Stimulated activated naive CD8-positive, alpha-beta T cell treated with anti-CD3 and anti-CD28 coated beads, Interleukin-15, amount 100 ng/mL, for 72 hours (primary cell): ENCODE measurements at regions not wholly inside any gene's neighbourhood (a gene's known extent, or its start where the extent isn't known, plus 50 kb on each side); places are given as distances from the start of the nearest gene placed in this dataset.

ENCODE experiments used
- ATAC-seq: fragments of 150-1000 bp; cut with Tn5 transposase; 2 replicates; pipeline ENCODE4 v1.10.0; 2021; ENCODE audit warnings: mild to moderate bottlenecking, moderate library complexity
- DNase-seq, 2 donors: peaks; one replicate each; pipeline ENCODE4 v3.0.0; 2021 to 2022
- H3K27ac Mint-ChIP-seq, 2 donors: one replicate each; pipeline ENCODE4 v1.8.0; 2022; ENCODE audit warnings: mild to moderate bottlenecking in 2 of 2, mixed read lengths in 2 of 2, moderate library complexity in 2 of 2
- H3K27me3 Mint-ChIP-seq: one replicate; pipeline ENCODE4 v1.8.0; 2022; ENCODE audit warnings: mixed read lengths
- H3K4me1 Mint-ChIP-seq: one replicate; pipeline ENCODE4 v1.8.0; 2022; ENCODE audit warnings: mild to moderate bottlenecking, mixed read lengths
- H3K4me3 Mint-ChIP-seq, 2 donors: one replicate each; pipeline ENCODE4 v1.8.0; 2022; ENCODE audit warnings: mild to moderate bottlenecking in 2 of 2, mixed read lengths in 2 of 2, moderate library complexity in 1 of 2
- H3K9me3 Mint-ChIP-seq, 2 donors: one replicate each; pipeline ENCODE4 v1.8.0; 2022; ENCODE audit warnings: mixed read lengths in 2 of 2

DNA sequence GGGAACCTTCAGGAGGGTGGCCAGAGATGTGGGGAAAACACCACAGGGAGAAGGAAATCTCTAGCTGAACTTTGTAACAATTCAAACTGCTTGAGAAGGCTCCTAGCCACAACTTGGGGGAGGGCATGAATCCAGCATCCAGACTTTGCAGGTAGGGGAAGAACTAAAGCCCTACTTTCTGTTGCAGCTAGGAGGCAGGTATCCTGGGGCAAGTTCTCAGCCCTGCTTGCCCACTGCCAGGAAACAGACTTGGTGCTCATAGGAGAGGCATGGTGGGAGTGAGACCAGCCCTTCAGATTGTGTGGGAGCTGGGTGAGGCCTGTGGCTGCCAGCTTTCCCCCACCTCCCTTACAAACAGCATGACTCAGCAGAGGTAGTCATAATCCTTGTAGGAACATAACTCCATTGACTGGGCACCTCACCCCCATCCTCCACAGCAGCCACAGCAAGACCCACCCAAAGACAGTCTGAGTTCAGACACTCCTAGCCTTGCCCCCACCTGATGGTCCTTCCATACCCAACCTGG lies 209.5 kb upstream of the CPEB2 start:
- Mint-ChIP-seq H3K27me3 (peaks cover 53% of the 10 kb centered on the region), H3K4me3 (no peak overlapping the region), H3K9me3 (peaks cover 49 to 65% of the 10 kb centered on the region in 2 donors), H3K27ac (no peak overlapping the region), H3K4me1 (peaks cover 24% of the 10 kb centered on the region)
- ATAC-seq (no peak), DNase-seq (no peak)

DNA sequence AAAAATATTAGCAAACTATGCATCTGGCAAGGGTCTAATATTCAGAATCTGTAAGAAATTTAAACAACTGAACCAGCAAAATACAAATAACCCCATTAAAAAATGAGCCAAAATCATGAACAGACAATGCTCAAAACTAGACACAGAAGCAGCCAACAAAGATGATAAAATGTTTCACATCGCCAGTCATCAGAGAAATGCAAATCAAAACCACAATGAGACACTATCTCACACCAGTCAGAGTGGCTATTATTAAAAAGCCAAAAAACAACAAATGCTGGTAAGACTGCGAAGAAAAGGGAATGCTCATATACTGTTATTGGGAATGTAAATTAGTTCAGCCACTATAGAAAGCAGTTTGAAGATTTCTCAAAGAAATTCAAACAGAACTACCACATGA lies 201.3 kb upstream of the CPEB2 start:
- peaks cover 25% of the 10 kb centered on the region for H3K27me3 Mint-ChIP-seq
- H3K4me3 Mint-ChIP-seq, result no peak overlapping the region
- H3K27ac Mint-ChIP-seq, result no peak overlapping the region
- DNase-seq (no peak), ATAC-seq (no peak)
- H3K9me3 Mint-ChIP-seq, result peaks cover 22 to 25% of the 10 kb centered on the region in 2 donors
- no peaks in the 10 kb centered on the region for H3K4me1 Mint-ChIP-seq

DNA sequence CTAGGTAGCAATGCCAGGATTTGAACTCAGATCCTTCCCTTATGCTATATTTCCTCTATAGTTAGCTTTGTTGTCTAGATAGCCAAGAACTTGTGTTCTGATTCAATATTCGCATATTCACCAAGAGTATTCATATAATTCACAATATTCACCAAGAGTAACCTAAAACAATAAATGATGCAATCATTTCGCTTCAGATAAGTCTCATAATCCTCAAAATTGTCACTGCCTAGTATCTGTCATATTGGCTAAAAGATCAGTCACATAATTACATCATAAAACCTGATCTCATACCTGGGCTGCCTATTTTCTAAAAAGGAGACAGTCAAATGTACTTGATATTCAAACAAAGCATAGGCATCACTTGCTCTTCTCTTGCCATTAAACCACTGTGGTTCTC lies 199.7 kb upstream of the CPEB2 start:
- DNase-seq, result no peak
- Mint-ChIP-seq H3K9me3 (peaks cover 13 to 17% of the 10 kb centered on the region in 2 donors), H3K4me1 (no peaks in the 10 kb centered on the region), H3K4me3 (no peak overlapping the region), H3K27me3 (peaks cover 19% of the 10 kb centered on the region), H3K27ac (peak overlapping the region in 1 of 2 donors; percentile 82)
- ATAC-seq, result no peak

DNA sequence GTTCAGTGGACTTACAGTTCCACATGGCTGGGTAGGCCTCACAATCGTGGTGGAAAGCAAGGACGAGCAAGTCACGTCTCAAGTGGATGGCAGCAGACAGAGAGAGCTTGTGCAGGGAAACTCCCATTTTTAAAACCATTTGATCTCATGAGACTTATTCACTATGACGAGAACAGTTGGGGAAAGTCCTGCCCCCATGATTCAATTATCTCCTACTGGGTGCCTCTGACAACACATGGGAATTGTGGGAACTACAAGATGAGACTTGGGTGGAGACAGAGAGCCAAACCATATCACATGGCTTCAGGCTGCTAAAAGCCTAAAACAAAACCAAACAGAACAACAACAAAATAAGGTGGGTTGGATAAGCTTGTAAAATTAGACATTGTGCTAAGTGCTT lies 194.4 kb upstream of the CPEB2 start:
- Mint-ChIP-seq H3K27me3 (peaks cover 33% of the 10 kb centered on the region), H3K4me1 (no peaks in the 10 kb centered on the region), H3K9me3 (peaks cover 3 to 6% of the 10 kb centered on the region in 2 donors), H3K27ac (no peak overlapping the region), H3K4me3 (no peak overlapping the region)
- ATAC-seq, result no peak
- no peak for DNase-seq

DNA sequence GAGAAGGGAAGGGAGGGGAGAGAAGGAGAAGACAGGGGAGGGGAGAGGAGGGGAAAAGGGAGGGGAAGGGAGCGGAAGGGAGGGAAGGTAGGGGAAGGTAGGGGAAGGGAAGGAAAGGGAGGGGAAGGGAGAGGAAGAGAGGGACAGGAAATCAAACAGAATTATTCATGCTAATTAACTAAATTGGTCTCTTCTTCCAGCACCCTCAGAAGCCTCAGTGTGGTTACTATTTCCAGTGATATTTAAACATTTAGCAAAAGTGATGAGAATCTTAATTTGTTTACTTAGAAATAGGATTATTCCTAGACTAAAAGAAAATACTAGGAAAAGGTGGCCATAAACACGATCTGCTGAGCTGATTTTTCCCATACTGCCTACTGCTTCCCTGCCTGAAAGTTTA lies 193.1 kb upstream of the CPEB2 start:
- Mint-ChIP-seq H3K9me3 (peaks cover 3 to 6% of the 10 kb centered on the region in 2 donors), H3K27ac (no peak overlapping the region), H3K4me3 (no peak overlapping the region), H3K27me3 (peaks cover 26% of the 10 kb centered on the region), H3K4me1 (no peaks in the 10 kb centered on the region)
- ATAC-seq (no peak), DNase-seq (no peak)

DNA sequence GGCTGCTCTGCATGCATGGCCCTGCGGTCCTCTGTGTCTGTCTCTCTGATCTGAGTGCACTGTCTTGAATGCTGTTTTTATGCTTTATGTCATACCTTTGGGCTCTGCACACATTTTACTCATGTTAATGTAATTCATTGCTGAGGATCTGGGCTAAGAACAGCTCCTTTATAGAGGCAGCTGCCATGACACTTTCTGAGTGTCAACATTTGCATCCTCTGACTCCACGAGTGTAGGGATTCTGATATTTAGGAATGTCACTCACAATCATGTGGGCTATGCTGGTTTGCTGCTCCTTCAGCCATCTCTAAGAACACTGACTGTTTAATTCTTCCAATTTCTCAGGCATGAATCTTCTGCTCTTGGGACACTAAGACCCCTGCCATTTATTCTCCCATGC lies 192.2 kb upstream of the CPEB2 start:
- no peak overlapping the region for H3K4me3 Mint-ChIP-seq
- ATAC-seq, result no peak
- no peak for DNase-seq
- peaks cover 3 to 6% of the 10 kb centered on the region in 2 donors for H3K9me3 Mint-ChIP-seq
- peaks cover 17% of the 10 kb centered on the region for H3K27me3 Mint-ChIP-seq
- no peak overlapping the region for H3K27ac Mint-ChIP-seq
- no peaks in the 10 kb centered on the region for H3K4me1 Mint-ChIP-seq

DNA sequence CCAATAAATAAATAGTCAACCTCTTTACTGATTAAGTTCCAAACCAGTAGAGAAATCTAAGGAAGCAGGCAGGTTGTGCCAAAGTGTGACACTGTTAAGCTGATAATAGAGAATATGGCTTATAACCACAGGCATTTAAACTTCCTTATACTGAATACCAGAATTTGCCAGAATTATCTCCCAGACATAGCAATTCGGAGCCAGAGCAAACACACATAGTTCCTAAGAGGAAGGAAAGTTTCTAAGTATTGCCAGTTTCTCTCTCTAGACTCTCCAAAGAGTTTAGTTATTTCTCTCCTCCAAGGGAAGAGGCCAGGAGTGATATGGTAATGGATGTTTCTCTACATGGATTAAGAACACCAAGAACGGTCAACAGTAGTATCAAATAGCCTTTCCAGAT lies 191.7 kb upstream of the CPEB2 start:
- Mint-ChIP-seq H3K4me1 (no peaks in the 10 kb centered on the region), H3K9me3 (peaks cover 3 to 6% of the 10 kb centered on the region in 2 donors), H3K4me3 (no peak overlapping the region), H3K27me3 (peaks cover 17% of the 10 kb centered on the region), H3K27ac (no peak overlapping the region)
- no peak for ATAC-seq
- DNase-seq, result no peak

DNA sequence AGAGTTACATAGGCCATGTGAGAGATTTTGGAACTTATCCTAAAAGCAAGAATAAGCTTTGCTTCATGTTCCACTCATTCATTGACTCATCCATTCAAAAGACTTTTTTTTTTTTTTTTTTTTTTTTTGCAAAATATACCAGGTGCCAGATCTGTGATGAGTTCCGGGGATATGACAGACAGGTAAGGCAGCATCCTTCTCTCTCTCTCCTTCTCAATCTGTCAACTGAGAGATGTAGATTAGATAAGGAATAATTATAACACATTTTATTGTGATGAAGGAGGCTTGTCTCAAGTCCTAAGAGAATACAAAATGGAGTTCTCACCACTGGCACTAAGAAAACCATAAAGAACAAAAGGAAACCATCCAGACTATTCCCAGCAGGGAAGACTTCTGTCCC lies 190.2 kb upstream of the CPEB2 start:
- Mint-ChIP-seq H3K4me1 (no peaks in the 10 kb centered on the region), H3K27me3 (peaks cover 17% of the 10 kb centered on the region), H3K27ac (no peak overlapping the region), H3K4me3 (no peak overlapping the region), H3K9me3 (peaks cover 3 to 6% of the 10 kb centered on the region in 2 donors)
- ATAC-seq (no peak), DNase-seq (no peak)

DNA sequence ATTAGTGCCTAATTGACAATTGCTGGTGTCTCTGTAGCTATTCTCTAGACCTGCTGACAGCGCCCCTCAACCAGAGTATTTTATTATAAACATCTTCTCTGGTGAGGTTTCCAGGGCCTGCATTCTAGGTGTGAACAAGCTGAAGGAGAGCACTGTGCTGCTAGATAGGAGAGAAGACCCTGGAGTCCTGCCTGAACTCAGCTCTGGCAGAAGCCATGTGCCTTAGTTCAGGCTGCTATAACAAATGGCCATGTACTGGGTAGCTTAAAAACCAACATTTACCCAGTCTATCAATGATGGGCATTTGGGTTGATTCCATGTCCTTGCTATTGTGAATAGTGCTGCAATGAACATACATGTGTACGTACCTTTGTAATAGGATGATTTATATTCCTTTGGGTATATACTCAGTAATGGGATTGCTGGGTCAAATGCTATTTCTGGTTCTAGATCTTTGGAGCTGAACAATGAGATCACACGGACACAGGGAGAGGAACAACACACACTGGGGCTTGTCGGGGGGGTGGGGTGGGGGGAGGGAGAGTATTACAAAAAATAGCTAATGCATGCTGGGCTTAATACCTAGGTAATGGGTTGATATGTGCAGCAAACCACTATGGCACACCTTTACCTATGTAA lies 185.5 kb upstream of the CPEB2 start:
- Mint-ChIP-seq H3K4me1 (no peaks in the 10 kb centered on the region), H3K4me3 (no peak overlapping the region), H3K27me3 (no peaks in the 10 kb centered on the region), H3K27ac (no peak overlapping the region), H3K9me3 (no peaks in the 10 kb centered on the region)
- no peak for DNase-seq
- no peak for ATAC-seq

DNA sequence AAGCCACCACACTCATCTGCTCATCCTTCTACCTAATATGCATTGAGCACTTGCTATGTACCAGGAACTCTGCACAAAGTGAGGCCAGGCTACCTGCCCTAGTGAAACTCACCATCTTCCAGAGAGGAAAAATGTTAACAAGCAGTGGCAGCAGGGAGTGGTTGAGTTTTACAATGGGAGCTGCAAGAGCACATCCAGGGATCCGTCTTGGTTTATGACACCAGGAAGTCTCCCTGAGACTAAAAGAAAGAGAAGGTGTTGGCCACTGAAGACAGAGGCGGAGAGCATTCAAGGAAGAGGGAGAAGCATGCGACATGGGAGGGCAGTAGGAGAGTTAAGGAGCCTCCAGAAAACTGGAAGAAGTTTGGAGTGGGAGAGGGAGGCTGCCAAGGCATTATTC lies 178.1 kb upstream of the CPEB2 start:
- ATAC-seq (no peak), DNase-seq (no peak)
- no peak overlapping the region for H3K4me3 Mint-ChIP-seq
- H3K9me3 Mint-ChIP-seq, result no peaks in the 10 kb centered on the region
- no peak overlapping the region for H3K27ac Mint-ChIP-seq
- H3K27me3 Mint-ChIP-seq, result peaks cover 33% of the 10 kb centered on the region
- H3K4me1 Mint-ChIP-seq, result no peaks in the 10 kb centered on the region

DNA sequence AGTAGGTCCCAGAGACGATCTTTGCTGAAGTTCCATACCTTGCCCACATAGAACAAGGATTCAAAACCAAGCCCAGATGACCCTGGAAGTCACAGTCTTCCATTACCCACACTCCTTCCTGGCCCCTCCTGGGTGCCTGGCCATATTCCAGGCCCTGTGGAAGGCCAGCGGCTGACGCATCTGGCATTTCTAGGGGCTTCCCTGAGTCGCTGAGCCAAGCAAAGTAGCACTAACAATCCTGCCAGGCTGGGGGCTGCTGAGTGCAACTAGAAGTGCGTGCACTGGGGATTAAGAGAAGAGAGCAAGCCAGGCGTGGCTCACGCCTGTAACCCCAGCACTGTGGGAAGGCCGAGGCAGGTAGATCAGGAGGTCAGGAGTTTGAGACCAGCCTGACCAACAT lies 175.2 kb upstream of the CPEB2 start:
- Mint-ChIP-seq H3K4me1 (no peaks in the 10 kb centered on the region), H3K27ac (no peak overlapping the region), H3K27me3 (peaks cover 42% of the 10 kb centered on the region), H3K9me3 (no peaks in the 10 kb centered on the region), H3K4me3 (no peak overlapping the region)
- DNase-seq (no peak), ATAC-seq (no peak)

DNA sequence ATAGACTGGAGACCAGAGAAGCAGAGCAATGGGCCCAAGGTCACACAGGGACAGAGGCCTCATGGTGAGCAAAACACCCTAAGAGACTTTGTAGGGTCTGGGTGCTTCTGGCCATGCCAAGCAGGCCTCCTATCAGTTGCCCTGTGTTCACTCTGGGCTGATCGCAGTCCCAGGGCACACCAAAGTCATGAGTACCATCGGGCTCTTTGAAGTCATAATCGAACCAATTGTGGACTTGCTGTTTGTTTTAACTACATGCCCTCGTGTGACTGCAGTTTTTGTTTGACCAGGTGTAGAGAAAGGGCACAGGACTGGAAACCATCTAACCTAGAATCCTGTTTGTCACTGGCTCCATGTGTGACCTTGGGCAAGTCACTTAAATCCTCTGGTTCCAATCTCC lies 172.5 kb upstream of the CPEB2 start:
- Mint-ChIP-seq H3K4me1 (no peaks in the 10 kb centered on the region), H3K27ac (no peak overlapping the region), H3K4me3 (no peak overlapping the region), H3K27me3 (peaks cover 26% of the 10 kb centered on the region), H3K9me3 (no peaks in the 10 kb centered on the region)
- ATAC-seq (no peak), DNase-seq (no peak)

DNA sequence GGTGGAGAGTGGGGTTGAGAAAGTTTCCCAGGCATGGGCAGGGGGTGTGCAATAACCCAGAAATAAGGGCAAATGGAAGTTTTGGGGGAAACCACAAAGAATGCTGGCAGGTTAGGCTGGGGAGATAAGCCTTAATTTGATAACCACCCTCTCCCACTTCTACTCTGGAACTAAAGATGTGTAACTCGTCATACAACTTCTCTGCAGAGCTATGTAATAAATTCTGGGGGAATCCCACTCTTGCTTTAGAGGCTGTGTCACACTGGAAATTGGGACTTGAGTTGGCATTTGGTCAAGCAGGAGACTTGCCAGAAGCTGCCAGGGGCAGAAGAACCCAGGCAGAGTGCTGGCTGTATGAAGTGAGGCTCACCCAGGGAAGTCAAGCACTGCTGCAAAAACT lies 170.9 kb upstream of the CPEB2 start:
- no peak for ATAC-seq
- peaks cover 16% of the 10 kb centered on the region for H3K27me3 Mint-ChIP-seq
- no peak overlapping the region for H3K4me3 Mint-ChIP-seq
- H3K4me1 Mint-ChIP-seq, result no peaks in the 10 kb centered on the region
- H3K27ac Mint-ChIP-seq, result no peak overlapping the region
- no peaks in the 10 kb centered on the region for H3K9me3 Mint-ChIP-seq
- DNase-seq, result no peak

DNA sequence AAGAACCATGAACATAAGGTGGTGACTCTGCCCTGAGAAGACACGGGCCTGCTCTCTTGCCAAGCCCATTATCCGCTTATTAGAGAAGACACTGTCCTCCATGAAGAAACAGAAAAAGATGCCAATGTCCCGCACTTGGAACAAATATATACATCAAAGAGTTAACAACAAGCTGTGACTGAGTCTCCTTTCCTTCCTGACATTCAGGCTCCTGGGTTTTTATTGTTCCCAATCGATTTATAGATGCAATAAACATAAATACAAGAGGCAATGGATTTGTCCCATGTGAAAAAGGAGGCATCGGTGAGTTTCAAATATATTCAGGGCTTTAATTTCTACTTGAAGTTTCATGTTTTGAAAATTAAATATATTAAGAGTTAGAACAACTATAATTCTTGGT lies 169.2 kb upstream of the CPEB2 start:
- Mint-ChIP-seq H3K4me3 (no peak overlapping the region), H3K27ac (no peak overlapping the region), H3K9me3 (no peaks in the 10 kb centered on the region), H3K4me1 (no peaks in the 10 kb centered on the region), H3K27me3 (peaks cover 11% of the 10 kb centered on the region)
- no peak for DNase-seq
- no peak for ATAC-seq

DNA sequence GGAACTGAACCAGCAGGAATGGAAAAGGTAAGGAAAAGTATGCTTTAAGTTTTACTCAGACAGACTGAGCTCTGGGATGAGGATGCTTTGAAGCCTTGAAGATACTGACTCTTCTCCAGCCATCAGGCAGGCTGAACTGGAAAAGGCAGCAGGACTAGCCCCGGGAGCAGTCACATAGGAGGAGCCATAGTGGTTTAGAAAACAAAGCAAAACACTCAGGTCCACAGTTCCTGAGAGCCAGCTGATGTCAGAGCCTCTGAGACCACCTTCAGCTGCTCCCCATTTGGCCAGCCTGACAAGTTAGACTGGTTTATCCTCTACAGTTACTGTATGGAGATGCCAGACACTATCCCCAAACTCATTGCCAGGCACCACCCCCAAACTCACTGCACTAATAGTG lies 167.9 kb upstream of the CPEB2 start:
- Mint-ChIP-seq H3K9me3 (no peaks in the 10 kb centered on the region), H3K27me3 (peaks cover 9% of the 10 kb centered on the region), H3K4me3 (no peak overlapping the region), H3K4me1 (no peaks in the 10 kb centered on the region), H3K27ac (no peak overlapping the region)
- DNase-seq, result no peak
- no peak for ATAC-seq

DNA sequence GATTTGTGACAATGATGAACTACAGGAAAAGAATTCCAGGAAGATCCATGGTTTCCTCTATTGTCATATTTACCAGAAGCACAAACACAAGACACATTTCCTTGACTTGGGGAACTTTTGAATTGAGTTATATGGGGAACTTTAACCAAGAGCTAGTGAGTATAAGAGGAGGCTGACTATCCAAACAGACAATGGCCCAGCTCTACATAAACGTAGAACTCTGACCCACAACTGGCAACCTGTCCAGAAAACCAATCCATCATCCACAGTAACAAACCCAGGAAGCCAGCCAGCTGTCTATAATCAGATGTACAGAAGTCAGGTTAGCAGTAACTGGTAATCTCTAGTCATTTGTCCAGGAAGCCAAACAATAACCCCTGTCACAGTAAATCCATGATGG lies 167.0 kb upstream of the CPEB2 start:
- DNase-seq, result no peak
- H3K4me3 Mint-ChIP-seq, result no peak overlapping the region
- H3K27ac Mint-ChIP-seq, result no peak overlapping the region
- no peaks in the 10 kb centered on the region for H3K9me3 Mint-ChIP-seq
- peaks cover 9% of the 10 kb centered on the region for H3K27me3 Mint-ChIP-seq
- no peaks in the 10 kb centered on the region for H3K4me1 Mint-ChIP-seq
- no peak for ATAC-seq
